Suprapubic skin (tissue), 3 donors: ENCODE measurements at regions not wholly inside any gene's neighbourhood (a gene's known extent, or its start where the extent isn't known, plus 50 kb on each side); places are given as distances from the start of the nearest gene placed in this dataset.

Experiments used
- CTCF ChIP-seq, 2 donors: fragments of 200-600 bp in 1 of 2; fragments of 450-650 bp in 1 of 2; sonication (generic) in 1 of 2; IDR thresholded peaks; one replicate each; pipeline ENCODE4 v1.5.1; 2016 to 2019; ENCODE audit warnings: antibody characterized with exemption in 2 of 2, mild to moderate bottlenecking in 1 of 2, moderate library complexity in 1 of 2
- EP300 ChIP-seq: sonication (generic); formaldehyde crosslinking; IDR thresholded peaks from one replicate; pipeline ENCODE4 v1.6.1; 2017; ENCODE audit warnings: antibody characterized with exemption

GRCh38 chrY:12981074-12981473 lies 76.4 kb downstream of the DDX3Y start:
- TF ChIP-seq CTCF (IDR thresholded peaks at IDR 0.05) (no peak), EP300 (no peak)
